ENCODE measurements at regions not wholly inside any gene's neighbourhood (a gene's known extent, or its start where the extent isn't known, plus 50 kb on each side); places are given as distances from the start of the nearest gene placed in this dataset.

GRCh38 chr5:112656451-112656850 is 81.2 kb upstream of the APC start:
- TF ChIP-seq POLR2A (IDR thresholded peaks at IDR 0.05; ENCODE audit: low read depth) (no peak), CTCF (IDR thresholded peaks at IDR 0.05) (no peak), POLR2AphosphoS5 (IDR thresholded peaks at IDR 0.05) (no peak), EP300 (IDR thresholded peaks at IDR 0.05) (no peak)
